ENCODE measurements at regions not wholly inside any gene's neighbourhood (a gene's known extent, or its start where the extent isn't known, plus 50 kb on each side); places are given as distances from the start of the nearest gene placed in this dataset.

DNA sequence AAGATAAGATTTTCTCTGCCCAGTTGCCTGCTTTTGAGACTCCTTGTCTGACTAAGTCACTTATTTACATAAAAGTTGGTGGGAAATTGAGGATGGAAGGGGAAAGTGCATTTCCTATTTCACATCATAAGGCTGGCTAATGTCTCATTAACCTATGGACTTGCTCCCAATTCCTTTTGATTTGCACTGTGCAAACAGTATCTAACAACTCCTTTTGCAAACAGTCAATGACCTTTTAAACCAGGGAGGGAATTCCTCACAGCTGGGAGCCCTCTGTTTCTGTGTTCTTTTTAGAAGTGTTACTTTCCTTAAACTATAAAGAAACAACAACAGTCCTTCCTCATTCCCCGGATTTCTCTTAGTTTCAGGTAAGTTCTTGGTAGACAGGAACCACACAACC lies 272.8 kb downstream of the RND3 start:
- TF ChIP-seq, protein P1, sequence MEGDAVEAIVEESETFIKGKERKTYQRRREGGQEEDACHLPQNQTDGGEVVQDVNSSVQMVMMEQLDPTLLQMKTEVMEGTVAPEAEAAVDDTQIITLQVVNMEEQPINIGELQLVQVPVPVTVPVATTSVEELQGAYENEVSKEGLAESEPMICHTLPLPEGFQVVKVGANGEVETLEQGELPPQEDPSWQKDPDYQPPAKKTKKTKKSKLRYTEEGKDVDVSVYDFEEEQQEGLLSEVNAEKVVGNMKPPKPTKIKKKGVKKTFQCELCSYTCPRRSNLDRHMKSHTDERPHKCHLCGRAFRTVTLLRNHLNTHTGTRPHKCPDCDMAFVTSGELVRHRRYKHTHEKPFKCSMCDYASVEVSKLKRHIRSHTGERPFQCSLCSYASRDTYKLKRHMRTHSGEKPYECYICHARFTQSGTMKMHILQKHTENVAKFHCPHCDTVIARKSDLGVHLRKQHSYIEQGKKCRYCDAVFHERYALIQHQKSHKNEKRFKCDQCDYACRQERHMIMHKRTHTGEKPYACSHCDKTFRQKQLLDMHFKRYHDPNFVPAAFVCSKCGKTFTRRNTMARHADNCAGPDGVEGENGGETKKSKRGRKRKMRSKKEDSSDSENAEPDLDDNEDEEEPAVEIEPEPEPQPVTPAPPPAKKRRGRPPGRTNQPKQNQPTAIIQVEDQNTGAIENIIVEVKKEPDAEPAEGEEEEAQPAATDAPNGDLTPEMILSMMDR (IDR thresholded peaks at IDR 0.05; ENCODE audit: low read depth, low read length) = no peak
- TF ChIP-seq EZH2phosphoT487 (IDR thresholded peaks at IDR 0.05; ENCODE audit: low read depth) = no peak
